Prostate gland (tissue), 2 donors: ENCODE measurements at regions not wholly inside any gene's neighbourhood (a gene's known extent, or its start where the extent isn't known, plus 50 kb on each side); places are given as distances from the start of the nearest gene placed in this dataset.
"Not testable (repeated sequence)": the region's sequence is repeated elsewhere in the genome, so short reads cannot be mapped to it uniquely, and the experiment has no call there.

Source experiments
- DNase-seq: peaks from one replicate; pipeline ENCODE4 v3.0.0-alpha.2; 2019; ENCODE audit warnings: low spot score
- H3K27ac ChIP-seq, 2 donors: fragments of 200-600 bp; sonication (generic); 2 replicates each; pipeline ENCODE4 v1.5.1; 2017 to 2019
- H3K27me3 ChIP-seq: fragments of 200-600 bp; sonication (generic); replicated peaks from 2 replicates; pipeline ENCODE4 v1.5.1; 2019; ENCODE audit not compliant: insufficient read depth
- H3K36me3 ChIP-seq, 2 donors: fragments of 200-600 bp; sonication (generic); 1 replicate in 1 of 2; 2 replicates in 1 of 2; pipeline versions ENCODE4 v1.5.1 to v1.8.1; 2017 to 2019
- H3K4me1 ChIP-seq: fragments of 200-600 bp; sonication (generic); replicated peaks from 2 replicates; pipeline ENCODE4 v1.5.1; 2019
- H3K4me3 ChIP-seq, 2 donors: fragments of 200-600 bp; sonication (generic); 2 replicates each; pipeline ENCODE4 v1.5.1; 2017 to 2019
- H3K9me3 ChIP-seq: fragments of 200-600 bp; sonication (generic); 2 replicates; pipeline ENCODE4 v1.5.1; 2017
- POLR2A ChIP-seq: fragments of 450-650 bp; IDR thresholded peaks from one replicate; pipeline ENCODE4 v1.6.1; 2016; ENCODE audit warnings: antibody characterized with exemption, mild to moderate bottlenecking
- POLR2AphosphoS5 ChIP-seq: sonication (generic); formaldehyde crosslinking; IDR thresholded peaks from one replicate; pipeline ENCODE4 v1.6.1; 2017; ENCODE audit warnings: antibody characterized with exemption
- WGBS: methylation state at CpG from one replicate; pipeline ENCODE4 v1.1.5; 2018; 5-methylcytosine and 5-hydroxymethylcytosine counted together
- intact Hi-C: fragments of 100-400 bp; cut with DNase I; formaldehyde crosslinking; loops from one replicate; pipeline ENCODE4 v1.14.2; 2022
- TF ChIP-seq, protein P1 (sequence below), 4 experiments: fragments of 200-600 bp in 2 of 4; fragments of 450-650 bp in 2 of 4; sonication (generic) in 2 of 4; IDR thresholded peaks; 1 replicate in 3 of 4; 2 replicates in 1 of 4; pipeline ENCODE4 v1.5.1; 2016 to 2019; ENCODE audit warnings: antibody characterized with exemption in 4 of 4, mild to moderate bottlenecking in 2 of 4, moderate library complexity in 2 of 4

DNA sequence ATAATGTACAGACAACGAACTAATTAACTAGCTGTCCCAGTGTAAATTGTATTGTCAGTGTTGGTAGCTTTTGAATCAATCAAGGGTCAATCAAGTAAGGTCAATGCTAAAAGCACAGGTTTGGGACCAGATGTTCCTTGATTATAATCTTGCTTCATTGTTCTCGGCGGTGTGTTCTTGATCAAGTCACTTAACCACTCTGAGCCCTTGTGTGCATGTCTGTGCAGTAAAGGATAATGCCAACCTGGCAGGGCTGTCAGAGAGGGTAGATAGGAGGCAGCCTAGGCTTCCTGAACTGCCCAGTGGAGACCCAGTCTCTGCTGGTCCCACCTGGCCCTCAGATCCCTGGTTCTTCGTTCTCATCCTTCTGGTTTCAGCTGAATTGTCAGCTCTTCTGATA lies 221.0 kb downstream of the EMX2 start:
- H3K27me3 ChIP-seq: peaks cover 3% of the 10 kb centered on the region
- DNase-seq: no peak
- H3K27ac ChIP-seq: no peak overlapping the region
- H3K9me3 ChIP-seq: no peaks in the 10 kb centered on the region
- H3K4me1 ChIP-seq: no peaks in the 10 kb centered on the region
- no peaks in the 10 kb centered on the region for H3K36me3 ChIP-seq
- 87% methylated on average over 4 of the region's 4 CpGs for WGBS
- TF ChIP-seq POLR2AphosphoS5 (no peak), POLR2A (no peak)
- TF ChIP-seq, protein P1, sequence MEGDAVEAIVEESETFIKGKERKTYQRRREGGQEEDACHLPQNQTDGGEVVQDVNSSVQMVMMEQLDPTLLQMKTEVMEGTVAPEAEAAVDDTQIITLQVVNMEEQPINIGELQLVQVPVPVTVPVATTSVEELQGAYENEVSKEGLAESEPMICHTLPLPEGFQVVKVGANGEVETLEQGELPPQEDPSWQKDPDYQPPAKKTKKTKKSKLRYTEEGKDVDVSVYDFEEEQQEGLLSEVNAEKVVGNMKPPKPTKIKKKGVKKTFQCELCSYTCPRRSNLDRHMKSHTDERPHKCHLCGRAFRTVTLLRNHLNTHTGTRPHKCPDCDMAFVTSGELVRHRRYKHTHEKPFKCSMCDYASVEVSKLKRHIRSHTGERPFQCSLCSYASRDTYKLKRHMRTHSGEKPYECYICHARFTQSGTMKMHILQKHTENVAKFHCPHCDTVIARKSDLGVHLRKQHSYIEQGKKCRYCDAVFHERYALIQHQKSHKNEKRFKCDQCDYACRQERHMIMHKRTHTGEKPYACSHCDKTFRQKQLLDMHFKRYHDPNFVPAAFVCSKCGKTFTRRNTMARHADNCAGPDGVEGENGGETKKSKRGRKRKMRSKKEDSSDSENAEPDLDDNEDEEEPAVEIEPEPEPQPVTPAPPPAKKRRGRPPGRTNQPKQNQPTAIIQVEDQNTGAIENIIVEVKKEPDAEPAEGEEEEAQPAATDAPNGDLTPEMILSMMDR (IDR thresholded peaks at IDR 0.05): no peak
- intact Hi-C loops: no loop called here
- no peak overlapping the region for H3K4me3 ChIP-seq

DNA sequence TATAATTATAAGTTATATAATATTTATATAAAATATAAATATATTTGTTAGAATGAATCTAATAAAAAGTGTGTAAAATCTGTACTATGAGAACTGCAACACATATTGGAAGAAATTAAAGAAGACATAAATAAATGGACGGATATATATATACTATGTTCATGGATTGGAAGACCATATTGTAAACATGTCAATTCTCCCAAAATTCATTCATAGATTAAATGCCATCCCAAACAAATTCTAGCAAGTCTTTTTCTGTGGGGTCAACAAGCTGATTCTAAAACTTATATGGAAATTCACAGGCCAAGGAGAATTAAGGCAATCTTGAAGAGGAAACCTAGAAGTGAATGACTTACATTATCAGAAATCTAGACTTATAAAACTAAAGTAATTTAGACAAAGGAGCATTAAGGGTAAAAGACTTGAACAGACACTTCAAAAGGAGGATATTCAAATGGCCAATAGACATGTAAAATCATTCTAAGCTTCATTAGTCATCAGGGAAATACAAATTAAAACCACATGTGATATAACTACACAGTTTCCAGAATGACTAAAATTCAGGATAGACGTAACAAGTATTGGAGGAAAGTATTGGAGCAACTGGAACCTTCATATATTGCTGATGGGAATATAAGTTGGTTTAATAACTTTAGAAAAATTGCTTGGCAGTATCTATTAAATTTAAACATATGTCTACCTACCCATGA lies 225.9 kb downstream of the EMX2 start:
- no peak overlapping the region for H3K4me3 ChIP-seq
- H3K27me3 ChIP-seq: no peaks in the 10 kb centered on the region
- no peaks in the 10 kb centered on the region for H3K36me3 ChIP-seq
- no peaks in the 10 kb centered on the region for H3K9me3 ChIP-seq
- DNase-seq: no peak
- H3K4me1 ChIP-seq: no peaks in the 10 kb centered on the region
- H3K27ac ChIP-seq: no peak overlapping the region
- TF ChIP-seq POLR2A (no peak), POLR2AphosphoS5 (no peak)
- TF ChIP-seq, protein P1 (IDR thresholded peaks at IDR 0.05): no peak
- intact Hi-C loops: no loop called here
- WGBS: 95% methylated on average over 2 of the region's 2 CpGs

DNA sequence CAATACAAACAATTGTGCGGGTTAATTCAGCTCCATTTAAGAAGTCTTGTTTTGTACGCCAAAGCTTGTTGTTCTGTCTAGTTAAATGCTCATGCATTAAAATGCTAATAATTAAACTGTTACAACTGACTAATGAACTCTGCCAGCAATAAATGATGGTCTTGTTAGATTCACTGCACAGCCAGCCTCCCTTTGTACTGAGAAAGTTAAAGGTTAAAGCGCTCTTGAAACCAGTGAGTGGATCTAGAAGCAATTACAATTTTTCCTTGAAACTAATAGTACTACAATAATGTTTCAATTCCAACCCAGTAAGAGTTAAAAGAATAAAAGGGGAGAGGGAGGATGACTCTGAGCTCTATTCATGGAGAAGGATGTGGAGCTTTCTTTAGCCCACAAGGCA lies 233.0 kb downstream of the EMX2 start:
- H3K4me1 ChIP-seq: no peaks in the 10 kb centered on the region
- intact Hi-C loops: no loop called here
- TF ChIP-seq POLR2A (no peak), POLR2AphosphoS5 (no peak)
- TF ChIP-seq, protein P1 (IDR thresholded peaks at IDR 0.05): no peak
- no peaks in the 10 kb centered on the region for H3K27me3 ChIP-seq
- H3K27ac ChIP-seq: no peak overlapping the region
- no peaks in the 10 kb centered on the region for H3K9me3 ChIP-seq
- WGBS: 95% methylated on average over 3 of the region's 3 CpGs
- DNase-seq: no peak
- no peaks in the 10 kb centered on the region for H3K36me3 ChIP-seq
- H3K4me3 ChIP-seq: no peak overlapping the region

DNA sequence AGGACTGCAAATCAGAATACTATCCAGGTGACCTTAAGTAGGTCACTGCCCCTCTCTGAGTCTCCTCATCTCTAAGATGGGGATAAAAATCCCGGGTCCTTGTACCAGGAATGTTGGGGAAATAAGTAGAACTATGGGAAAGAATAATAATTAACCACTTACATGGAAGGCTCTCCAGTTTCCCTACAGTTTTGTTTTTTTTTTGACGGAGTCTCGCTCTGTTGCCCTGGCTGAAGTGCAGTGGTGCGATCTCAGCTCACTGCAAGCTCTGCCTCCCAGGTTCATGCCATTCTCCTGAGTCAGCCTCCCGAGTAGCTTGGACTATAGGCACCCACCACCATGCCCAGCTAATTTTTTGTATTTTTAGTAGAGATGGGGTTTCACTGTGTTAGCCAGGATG lies 234.7 kb downstream of the EMX2 start:
- H3K27ac ChIP-seq, DNase-seq, H3K4me1 ChIP-seq, H3K36me3 ChIP-seq, H3K27me3 ChIP-seq, H3K4me3 ChIP-seq, intact Hi-C loops, H3K9me3 ChIP-seq: not testable (repeated sequence)
- WGBS: 87% methylated on average over 5 of the region's 5 CpGs

DNA sequence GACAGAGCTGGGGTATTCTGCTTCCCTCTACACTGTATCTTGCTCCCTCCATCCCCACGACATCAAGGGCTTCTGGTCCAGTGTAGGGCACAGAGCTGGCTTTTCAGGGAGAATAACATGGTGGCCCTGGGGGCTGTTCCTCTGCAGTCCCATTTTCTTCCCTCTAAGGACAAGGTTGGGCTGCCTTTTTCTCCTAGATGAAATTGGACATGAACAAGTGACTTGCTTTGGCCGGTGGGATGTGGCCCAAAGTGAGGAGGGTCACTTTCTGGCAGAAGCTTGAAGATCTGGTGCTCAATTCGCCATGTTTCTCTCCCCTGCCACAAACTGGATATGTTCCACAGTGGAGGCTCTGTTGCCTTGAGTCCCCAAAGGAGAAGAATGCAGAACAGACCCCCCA lies 235.7 kb downstream of the EMX2 start:
- H3K27ac ChIP-seq: no peak overlapping the region
- intact Hi-C loops: no loop called here
- no peaks in the 10 kb centered on the region for H3K27me3 ChIP-seq
- no peaks in the 10 kb centered on the region for H3K9me3 ChIP-seq
- 83% methylated on average over 3 of the region's 3 CpGs for WGBS
- H3K36me3 ChIP-seq: no peaks in the 10 kb centered on the region
- H3K4me3 ChIP-seq: no peak overlapping the region
- H3K4me1 ChIP-seq: no peaks in the 10 kb centered on the region
- TF ChIP-seq POLR2AphosphoS5: no peak
- TF ChIP-seq, protein P1 (IDR thresholded peaks at IDR 0.05): no peak
- no peak for TF ChIP-seq POLR2A
- no peak for DNase-seq
